NCI-H526 treated with DMSO at 0.1 percent for 48 hours (cell line): ENCODE measurements at regions not wholly inside any gene's neighbourhood (a gene's known extent, or its start where the extent isn't known, plus 50 kb on each side); places are given as distances from the start of the nearest gene placed in this dataset.
"Not testable (repeated sequence)": the region's sequence is repeated elsewhere in the genome, so short reads cannot be mapped to it uniquely, and the experiment has no call there.

ENCODE experiments used
- DNase-seq: peaks from one replicate; lab custom pipeline; 2025; lab: John Stamatoyannopoulos, UW

DNA sequence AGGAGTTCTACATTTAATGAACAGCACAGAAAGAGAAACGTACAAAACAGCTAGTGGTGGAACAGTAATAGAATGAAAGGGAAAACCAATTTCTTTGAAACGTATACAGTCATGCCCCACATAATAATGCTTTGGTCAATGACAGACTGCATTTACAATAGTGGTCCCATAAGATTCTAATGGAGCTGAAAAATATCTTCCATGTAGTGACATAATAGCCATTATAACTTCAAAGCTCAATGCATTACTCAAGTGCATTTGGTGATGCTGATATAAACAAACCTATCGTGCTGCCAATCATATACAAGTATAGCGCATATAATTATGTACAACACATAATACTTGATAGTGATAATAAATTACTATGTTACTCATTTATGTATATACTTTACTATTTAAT is 1008.9 kb upstream of the FOXG1 start:
- not testable (repeated sequence) for DNase-seq

DNA sequence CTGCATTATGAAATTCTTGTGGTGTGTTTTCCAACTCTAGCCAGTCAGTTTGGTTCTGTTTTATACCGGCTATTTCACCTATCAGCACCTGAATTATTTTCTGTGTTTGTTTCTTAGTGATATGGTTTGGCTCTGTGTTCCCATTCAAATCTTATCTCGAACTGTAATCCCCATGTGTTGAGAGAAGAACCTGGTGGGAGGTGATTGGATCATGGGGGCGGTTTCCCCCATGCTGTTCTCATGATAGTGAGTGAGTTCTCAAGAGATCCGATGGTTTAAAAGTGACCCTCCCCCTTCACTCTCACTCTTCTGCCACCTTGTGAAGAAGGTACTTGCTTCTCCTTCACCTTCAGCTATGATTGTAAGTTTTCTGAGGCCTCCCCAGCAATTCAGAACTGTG is 1006.2 kb upstream of the FOXG1 start:
- DNase-seq, result not testable (repeated sequence)

DNA sequence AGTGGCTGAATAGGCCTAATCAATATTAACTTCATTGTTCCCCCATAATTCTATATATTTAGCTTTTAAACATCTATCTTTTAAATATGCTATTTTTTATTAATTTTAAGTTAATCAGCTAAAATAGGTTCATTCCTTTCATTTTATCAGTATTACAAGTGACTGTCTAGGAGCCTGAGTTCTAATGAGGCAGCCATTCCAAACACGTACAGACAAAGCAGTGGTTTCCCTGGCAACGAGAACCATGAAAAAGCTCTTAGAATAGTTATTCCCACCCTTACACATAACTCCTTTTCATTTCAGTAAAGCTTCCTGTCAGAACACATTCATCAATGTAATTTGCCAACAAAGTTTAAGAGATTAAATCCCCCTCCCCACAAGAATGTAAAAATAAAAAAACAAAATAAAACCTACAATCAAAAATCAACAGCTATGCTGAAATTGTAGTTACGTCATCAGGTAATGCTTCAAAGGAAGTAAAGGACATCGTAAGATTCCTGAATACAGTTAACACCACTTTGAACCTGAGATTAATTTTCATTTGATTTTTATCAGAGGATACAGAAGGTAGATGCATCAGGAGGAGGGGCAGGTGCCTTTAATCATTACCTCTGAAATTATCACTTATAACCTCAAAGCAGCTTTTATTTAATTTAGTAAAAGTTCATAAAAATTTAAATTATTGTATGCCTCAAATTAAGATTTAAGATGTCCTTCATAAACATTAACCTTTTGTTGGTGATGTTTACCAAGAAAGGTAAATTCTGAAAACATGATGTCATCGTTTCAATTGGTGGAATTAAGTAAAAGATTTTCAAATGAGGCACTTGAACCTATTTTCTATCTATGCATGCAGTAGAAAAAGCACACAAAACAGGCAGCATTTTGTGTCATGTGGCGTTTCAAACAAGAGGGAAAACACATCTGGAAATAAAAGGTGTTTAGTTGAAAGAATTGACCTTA is 967.2 kb upstream of the FOXG1 start:
- DNase-seq, result not testable (repeated sequence)

DNA sequence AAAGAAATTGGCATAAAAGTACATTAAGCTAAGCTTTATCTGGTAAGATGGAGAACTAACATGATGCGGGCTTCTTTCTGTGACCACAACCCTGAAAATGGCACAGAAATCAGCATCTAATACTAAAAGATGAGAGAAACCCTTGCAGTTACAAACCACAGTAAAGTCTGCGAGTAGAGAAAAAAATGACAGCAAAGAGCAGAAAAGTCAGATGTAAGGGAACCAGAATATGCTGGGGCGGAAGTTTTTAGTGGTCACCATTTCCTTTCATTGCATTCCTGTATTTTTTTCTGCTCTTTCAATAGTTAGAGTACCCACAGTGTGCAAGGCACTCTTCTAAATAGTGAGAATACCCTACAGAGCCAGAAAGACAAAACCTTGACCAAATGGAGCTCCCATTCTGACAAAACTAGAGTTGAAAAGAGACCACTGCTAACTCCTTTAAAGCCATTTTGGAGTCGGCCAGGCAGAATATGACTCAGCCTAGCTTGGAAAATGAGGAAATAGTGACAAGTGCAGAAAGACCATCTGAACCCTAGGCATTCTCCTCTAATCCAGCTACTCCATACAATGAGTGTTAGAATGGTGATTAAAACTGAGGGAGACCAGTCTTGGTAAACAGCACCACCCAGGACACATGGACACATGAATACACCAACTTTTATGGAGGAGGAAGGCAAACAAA is 948.7 kb upstream of the FOXG1 start:
- not testable (repeated sequence) for DNase-seq

DNA sequence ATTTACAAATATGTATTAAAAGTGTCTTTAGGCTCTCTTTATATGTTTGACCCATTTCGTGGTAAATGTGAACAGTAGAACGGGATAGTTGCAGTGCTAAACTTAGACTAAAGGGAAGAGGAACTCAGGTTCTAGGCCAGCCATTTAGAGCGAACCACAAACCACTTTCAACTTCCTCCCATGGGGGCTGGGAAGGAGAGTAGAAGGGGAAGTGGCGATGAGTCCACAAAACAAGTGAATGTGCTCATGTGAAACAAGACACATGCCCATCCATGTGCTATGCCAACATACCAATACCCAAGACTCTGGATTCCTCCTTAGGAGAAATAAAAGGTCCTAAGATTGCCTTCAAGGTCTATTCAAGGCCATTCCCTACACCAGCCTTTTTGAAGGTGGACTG is 940.4 kb upstream of the FOXG1 start:
- DNase-seq, result not testable (repeated sequence)

DNA sequence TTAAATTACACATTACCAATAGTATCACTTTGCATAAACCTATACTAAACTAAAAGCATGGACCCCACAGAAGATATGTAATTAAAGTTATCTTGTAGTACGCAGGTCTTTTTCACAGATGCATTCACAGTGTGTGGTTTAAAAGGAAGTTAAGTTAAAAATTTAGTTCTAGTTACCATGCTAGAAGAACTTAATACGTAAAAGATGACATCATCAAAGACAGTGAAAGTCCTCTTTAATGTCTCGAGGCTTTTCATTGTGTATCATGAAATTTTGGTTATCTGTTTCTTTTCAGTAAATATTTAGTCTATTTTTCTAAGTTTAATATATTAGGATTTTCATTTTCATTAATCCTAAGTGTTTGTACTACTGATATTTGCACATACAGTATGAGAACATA is 934.6 kb upstream of the FOXG1 start:
- DNase-seq, result not testable (repeated sequence)

DNA sequence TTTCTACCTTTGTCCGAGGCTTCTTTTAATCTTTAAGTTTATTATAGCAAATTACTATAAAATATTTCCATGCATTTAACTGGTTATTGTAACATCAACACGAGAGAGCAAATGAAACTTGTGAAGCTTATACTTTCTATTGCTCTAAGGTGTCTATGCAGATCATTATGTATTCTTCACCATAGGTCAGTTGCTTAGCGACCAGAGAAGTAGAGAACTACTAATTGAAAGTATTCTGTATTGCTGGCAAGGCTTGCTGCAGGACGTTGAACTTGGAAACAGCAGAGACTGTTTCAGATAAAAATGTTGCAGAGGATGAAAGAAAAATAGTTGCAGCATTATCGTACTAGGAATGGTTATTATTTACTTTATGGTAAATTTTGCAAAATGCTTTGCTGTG is 933.6 kb upstream of the FOXG1 start:
- not testable (repeated sequence) for DNase-seq

DNA sequence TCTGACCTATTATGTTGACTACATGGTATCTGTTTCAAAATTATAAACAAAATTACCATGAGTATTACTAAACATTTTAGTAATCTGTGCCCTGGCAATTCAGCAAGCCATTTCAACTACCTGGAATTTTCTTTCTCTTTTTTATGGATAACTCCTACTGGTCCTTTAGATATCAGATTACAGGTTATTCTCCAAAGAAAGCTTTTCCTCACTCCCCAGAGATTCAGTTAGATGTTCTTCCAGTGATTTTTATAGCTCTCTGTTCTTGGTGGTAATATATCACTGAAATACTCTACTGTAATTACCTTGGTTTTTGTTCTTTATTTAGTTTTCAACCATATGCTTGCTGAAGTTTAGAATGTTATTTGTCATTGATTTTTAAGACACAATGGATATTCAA is 930.2 kb upstream of the FOXG1 start:
- DNase-seq, result no peak

DNA sequence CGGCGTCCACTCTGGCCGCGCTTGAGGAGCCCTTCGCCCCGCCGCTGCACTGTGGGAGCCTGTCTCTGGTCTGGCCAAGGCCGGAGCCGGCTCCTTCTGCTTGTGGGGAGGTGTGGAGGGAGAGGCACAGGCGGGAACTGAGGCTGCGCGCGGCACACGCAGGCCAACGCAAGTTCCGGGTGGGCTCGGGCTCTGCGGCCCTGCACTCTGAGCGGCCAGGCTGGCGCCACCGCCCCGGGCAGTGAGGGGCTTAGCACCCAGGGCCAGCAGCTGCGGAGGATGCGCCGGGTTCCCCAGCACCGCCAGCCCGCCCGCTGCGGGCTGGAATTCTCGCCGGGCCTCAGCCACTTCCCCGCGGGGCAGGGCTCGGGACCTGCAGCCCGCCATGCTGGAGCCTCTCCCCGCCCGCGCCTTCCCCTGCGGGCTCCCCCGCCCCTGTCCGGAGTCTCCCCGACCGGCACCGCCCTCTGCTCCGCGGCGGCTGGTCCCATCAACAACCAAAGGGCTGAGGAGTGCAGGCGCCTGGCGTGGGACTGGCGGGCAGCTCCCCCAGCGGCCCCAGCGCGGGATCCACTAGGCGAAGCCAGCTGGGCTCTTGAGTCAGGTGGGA is 921.2 kb upstream of the FOXG1 start:
- DNase-seq, result no peak

DNA sequence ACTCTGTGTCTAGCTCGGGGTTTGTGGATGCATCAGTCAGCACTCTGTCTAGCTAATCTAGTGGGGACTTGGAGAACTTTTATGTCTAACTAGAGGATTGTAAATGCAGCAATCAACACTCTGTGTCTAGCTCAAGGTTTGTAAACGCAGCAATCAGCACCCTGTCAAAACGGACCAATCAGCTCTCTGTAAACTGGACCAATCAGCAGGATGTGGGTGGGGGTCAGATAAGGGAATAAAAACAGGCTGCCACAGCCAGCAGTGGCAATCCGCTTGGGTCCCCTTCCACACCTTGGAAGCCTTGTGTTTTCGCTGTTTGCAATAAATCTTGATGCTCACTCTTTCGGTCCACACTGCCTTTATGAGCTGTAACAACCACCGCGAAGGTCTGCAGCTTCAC is 920.7 kb upstream of the FOXG1 start:
- no peak for DNase-seq

DNA sequence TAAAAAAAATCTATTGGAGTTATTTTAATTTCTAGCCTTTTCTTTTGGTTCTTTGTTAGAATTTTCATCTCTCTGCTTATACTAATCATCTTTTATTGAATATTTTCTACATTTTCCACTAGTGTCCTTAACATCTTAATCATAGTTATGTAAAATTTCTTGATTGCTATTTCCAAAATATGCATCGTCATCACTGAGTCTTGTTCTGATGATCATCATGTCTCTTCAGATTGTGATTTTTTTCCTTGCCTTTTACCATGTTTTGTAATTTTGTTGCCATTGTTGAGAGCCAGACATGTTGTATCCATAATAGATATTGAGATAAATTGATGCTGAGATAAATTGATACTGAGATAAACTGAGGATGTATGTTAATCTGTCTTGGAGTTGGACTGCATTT is 919.1 kb upstream of the FOXG1 start:
- DNase-seq, result not testable (repeated sequence)

DNA sequence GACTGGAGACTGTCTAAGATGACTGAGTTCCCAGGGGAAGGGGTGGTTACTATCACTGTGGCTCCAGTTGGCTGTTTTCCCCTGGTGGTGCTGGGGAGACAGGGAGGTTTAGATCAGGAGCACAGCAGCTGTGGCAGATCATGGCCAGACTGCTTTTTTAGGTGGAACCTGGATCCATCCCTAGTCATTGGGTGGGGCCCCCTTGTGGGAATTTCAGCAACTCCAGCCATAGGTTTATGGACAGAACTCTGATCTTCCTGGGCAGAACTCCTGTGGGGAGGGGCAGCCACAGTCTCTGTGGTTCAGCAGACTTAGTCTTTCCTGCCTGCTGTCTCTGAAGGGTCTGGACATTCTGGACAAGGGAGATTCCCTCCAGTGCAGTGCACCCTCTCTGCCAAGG is 917.4 kb upstream of the FOXG1 start:
- DNase-seq, result not testable (repeated sequence)

DNA sequence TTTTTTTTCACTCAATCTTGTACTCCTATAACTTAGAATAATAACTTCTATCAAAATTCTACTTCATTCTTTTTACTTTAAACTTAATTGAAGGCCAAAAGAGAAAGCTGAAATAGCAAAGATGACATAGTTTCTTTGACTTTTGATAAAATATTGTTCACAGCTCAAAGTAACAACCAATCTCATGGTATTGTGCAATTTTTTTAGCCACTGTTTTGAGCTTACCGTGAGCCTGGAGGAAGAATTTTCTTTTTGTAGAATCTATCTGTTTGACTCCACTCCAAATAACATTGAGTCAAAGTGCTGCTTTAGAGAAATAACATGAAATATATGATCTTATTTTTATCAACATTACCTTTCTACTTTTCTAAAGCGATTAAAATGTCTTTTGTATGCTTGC is 903.9 kb upstream of the FOXG1 start:
- no peak for DNase-seq

DNA sequence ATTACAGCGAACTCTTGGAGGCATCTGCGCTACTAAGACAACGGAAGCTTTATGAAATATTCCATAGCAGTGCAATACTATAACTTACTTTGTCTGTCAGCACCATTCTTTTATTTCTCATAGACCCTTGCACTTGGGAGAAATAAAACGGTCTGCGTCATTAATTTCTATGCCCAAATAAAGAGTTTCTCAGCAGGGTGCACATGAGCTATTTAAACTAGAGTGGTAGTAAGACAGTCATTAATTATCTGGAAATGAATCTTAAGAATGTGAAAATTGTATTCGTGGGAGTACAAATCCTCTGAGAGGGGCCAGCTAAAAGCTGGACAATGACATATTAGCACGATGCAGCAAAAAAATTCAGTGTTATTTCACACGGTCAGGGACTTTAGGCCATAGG is 903.4 kb upstream of the FOXG1 start:
- no peak for DNase-seq

DNA sequence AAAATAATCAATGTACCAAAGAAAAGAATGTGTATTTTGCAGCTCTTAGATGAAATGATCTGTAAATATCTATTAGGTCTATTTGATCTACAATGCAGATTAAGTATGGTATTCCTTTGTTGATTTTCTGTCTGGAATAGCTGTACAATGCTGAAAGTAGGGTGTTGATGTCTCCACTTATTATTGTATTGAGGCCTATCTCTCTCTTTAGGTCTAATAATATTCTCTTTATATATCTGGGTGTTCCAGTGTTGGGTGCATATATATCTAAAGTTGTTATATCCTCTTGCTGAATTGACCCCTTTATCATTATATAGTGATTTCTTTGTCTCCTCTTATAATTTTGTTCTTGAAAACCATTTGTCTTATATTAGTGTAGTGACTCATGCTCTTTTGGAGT is 885.5 kb upstream of the FOXG1 start:
- no peak for DNase-seq

DNA sequence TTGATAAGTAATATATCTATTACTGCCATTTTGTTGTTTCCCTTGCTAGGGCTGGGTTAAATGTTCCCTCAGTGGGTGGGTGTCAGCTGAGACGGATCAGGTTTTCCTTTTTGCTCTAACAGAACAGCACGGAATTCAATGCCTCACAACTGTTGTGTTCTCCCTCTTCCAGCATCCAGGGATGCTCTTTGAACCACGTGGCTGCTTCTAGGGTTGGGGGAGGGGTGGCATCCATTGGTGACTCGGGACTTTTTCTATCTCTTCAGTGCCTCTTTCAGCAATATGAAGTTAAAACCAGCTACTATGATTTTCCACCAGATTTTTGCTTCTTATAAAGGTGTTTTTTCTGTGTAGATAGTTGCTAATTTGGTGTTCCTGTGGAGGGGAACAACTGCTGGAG is 884.9 kb upstream of the FOXG1 start:
- no peak for DNase-seq

DNA sequence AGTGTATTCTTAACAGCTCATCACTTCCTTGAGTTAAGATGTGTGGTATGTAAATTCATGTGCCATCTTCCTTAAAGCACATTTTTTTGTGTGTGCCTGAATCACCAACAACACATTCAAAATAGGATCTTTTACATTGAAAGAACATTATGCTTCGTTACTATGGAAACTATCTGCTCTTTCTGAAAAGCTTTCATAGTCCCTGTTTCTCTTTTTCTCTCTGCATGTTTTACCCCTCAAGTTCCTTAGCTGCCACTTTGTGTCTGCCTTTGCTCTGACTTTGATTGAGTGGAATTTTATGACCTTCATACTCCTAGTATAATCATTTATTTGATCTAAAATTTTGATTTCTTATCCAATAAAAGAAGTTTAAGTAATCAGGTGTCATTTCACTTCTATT is 880.3 kb upstream of the FOXG1 start:
- DNase-seq, result no peak

DNA sequence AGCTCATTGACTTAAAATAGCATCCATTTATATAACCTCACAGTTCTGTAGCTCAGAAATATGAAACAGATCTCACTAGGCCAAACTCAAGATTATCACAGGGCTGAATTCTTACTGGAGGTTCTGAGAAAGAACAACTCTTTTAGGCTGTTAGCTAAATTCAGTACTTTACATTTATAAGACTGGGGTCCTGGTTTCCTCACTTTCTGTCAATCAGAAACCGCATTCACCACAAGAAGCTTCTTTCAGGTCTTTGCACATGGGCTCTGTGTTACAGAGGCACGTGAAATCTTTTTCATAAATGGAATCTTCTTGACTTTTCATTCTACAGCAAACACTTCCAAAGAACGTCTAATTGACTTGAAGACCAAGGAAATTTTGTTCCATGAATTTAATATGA is 876.3 kb upstream of the FOXG1 start:
- DNase-seq, result no peak

DNA sequence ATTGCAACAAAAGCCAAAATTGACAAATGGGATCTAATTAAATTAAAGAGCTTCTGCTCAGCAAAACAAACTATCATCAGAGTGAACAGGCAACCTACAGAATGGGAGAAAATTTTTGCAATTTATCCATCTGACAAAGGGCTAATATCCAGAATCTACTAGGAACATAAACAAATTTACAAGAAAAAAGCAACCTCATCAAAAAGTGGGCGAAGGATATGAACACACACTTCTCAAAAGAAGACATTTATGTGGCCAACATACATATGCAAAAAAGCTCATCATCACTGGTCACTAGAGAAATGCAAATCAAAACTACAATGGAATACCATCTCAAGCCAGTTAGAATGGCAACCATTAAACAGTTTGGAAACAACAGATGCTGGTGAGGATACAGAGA is 858.1 kb upstream of the FOXG1 start:
- not testable (repeated sequence) for DNase-seq

DNA sequence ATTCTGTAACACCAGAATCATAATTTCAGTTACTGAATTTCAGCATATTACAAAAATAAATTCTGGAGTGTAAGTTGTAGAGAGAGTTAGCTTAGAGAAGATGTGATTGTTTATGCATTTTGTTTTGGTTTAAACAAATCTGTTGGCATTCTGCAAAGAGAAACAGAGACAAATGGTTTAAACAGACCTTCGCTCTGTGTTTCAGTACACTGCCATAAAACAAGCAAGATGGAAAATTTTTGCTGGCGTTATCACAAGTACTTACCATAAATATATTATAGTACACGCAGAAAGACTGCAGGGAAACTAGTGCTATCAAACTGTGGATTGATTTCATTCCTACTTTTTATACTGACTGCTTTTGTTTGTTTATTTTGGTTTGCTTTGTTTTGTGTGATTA is 850.3 kb upstream of the FOXG1 start:
- DNase-seq, result no peak

DNA sequence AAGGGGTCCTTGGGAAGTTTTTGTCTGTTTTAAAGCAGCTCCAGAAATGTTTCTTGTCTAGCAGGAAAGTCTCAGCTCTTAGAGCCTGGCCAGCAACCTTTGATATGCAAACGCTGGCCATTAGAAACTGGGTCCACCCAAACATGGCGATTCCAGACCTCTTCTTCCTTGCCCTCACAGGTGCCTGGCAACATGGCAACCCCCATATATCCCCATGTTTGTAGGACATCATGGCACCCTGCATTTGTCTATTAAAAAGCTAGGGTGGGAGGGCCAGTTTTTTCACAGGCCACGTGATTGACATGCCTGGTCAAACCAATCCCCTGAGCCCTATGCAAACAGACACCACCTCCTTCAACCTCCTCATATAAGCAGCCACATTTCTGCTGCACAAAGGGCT is 848.7 kb upstream of the FOXG1 start:
- DNase-seq, result no peak

DNA sequence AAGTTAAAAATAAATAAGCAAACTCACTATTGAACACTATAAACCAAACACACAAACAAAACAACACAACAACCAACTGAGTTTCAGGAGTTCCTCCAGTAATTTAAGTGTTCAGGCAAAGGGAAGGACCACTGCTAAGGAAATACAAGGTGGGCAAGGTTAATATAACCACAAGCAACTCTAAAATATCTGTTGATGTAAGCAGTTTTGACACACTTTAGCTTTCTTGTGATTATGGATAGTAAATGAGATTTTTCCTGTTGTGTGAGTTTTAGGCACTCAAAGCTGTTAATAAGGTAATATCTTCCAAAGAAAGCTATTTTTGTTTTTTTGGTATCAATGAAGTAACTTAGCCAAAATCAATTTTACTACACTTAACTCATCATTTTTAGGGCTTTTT is 839.1 kb upstream of the FOXG1 start:
- no peak for DNase-seq

DNA sequence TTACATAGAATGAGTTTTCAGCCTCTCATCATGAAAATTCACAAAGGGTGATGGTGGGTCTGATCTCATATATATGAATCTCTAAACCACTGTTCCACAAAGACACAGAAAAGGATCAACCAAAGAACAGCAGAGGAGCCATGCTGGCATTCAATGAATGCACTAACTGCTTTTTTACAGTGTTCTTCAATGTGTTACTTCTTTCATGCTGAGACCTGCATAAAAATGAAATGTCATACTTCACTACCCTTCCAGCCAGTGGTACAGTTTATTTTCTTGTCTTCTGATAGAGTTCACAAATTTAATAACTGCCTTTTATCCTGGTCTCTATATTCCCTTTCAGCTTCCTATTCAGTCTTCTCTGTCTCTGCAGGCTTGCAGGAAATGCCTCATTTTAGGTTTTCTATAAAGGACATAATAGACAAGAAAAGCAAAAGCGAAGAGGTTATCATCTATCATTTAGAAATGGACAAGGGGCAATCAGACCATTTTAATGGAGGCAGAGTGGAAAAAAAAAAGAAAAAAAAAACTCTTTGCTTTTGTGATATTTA is 836.7 kb upstream of the FOXG1 start:
- no peak for DNase-seq
